NCI-H1048 (cell line): ENCODE measurements at regions not wholly inside any gene's neighbourhood (a gene's known extent, or its start where the extent isn't known, plus 50 kb on each side); places are given as distances from the start of the nearest gene placed in this dataset.
"Not testable (repeated sequence)": the region's sequence is repeated elsewhere in the genome, so short reads cannot be mapped to it uniquely, and the experiment has no call there.

ENCODE experiments used
- DNase-seq: peaks from one replicate; lab custom pipeline; 2025; lab: John Stamatoyannopoulos, UW

GRCh38 chr13:97520061-97520460 is 86.1 kb downstream of the RAP2A start:
- no peak for DNase-seq

- no peak for DNase-seq
Observed at GRCh38 chr13:97520866-97521265, 86.9 kb downstream of the RAP2A start.

GRCh38 chr13:97521726-97522125 is 87.8 kb downstream of the RAP2A start:
- DNase-seq, result no peak

- no peak for DNase-seq
Observed at GRCh38 chr13:97522243-97522642, 88.3 kb downstream of the RAP2A start.

- DNase-seq, result no peak
Observed at GRCh38 chr13:97526556-97526955, 92.6 kb downstream of the RAP2A start.

GRCh38 chr13:97528518-97528917 is 94.5 kb downstream of the RAP2A start:
- no peak for DNase-seq

GRCh38 chr13:97534540-97534939 is 100.6 kb downstream of the RAP2A start:
- no peak for DNase-seq

GRCh38 chr13:97535614-97536013 is 101.6 kb downstream of the RAP2A start:
- DNase-seq, result no peak

GRCh38 chr13:97537110-97537509 is 103.1 kb downstream of the RAP2A start:
- no peak for DNase-seq

GRCh38 chr13:97538203-97538602 is 104.2 kb downstream of the RAP2A start:
- DNase-seq, result no peak

GRCh38 chr13:97539651-97540610 is 106.0 kb downstream of the RAP2A start:
- no peak for DNase-seq

- no peak for DNase-seq
Observed at GRCh38 chr13:97540696-97541095, 106.7 kb downstream of the RAP2A start.

GRCh38 chr13:97542102-97542685 is 108.2 kb downstream of the RAP2A start:
- no peak for DNase-seq

GRCh38 chr13:97544031-97544765 is 110.2 kb downstream of the RAP2A start:
- no peak for DNase-seq

- DNase-seq, result not testable (repeated sequence)
Observed at GRCh38 chr13:97544971-97545499, 111.1 kb downstream of the RAP2A start.

- no peak for DNase-seq
Observed at GRCh38 chr13:97548138-97548537, 114.2 kb downstream of the RAP2A start.

GRCh38 chr13:97548711-97549110 is 114.7 kb downstream of the RAP2A start:
- DNase-seq, result no peak

GRCh38 chr13:97549201-97549600 is 115.2 kb downstream of the RAP2A start:
- DNase-seq, result no peak

GRCh38 chr13:97554496-97554895 is 120.5 kb downstream of the RAP2A start:
- DNase-seq, result no peak

GRCh38 chr13:97555034-97555433 is 121.1 kb downstream of the RAP2A start:
- no peak for DNase-seq

GRCh38 chr13:97559030-97559429 is 125.1 kb downstream of the RAP2A start:
- DNase-seq, result no peak

GRCh38 chr13:97559981-97560380 is 126.0 kb downstream of the RAP2A start:
- DNase-seq, result no peak
